ENCODE measurements at regions not wholly inside any gene's neighbourhood (a gene's known extent, or its start where the extent isn't known, plus 50 kb on each side); places are given as distances from the start of the nearest gene placed in this dataset.

DNA sequence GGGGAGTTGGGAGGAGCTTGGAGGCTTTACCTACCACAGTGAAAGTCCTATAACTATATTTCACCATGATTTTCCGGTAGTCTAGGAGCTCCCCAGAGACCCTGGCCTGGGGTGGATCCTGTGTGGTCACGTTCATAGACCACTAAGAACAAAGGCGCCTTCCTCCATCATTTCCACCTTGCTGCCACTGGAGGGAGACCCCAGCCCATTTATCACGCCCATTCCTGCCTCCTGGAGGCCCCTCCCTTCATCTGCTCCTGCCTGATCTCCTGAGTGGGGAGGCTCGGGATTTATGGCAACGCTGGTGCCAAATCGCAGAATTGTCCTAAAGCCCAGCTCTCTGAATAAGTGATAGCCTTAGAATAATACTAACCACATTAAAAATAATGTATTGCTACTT, 507.6 kb upstream of the SPHKAP start:
- DNase-seq (ENCODE audit: low read depth in 1 of 2, low spot score in 1 of 2), result no peak
- no peak overlapping the region for H3K4me3 ChIP-seq (replicated peaks; ENCODE audit: insufficient read depth, low read length)
- H3K27me3 ChIP-seq (ENCODE audit: insufficient read depth, poor library complexity, severe bottlenecking), result no peaks in the 10 kb centered on the region
- no peak overlapping the region for H3K27ac ChIP-seq (replicated peaks)
- TF ChIP-seq, protein P1, sequence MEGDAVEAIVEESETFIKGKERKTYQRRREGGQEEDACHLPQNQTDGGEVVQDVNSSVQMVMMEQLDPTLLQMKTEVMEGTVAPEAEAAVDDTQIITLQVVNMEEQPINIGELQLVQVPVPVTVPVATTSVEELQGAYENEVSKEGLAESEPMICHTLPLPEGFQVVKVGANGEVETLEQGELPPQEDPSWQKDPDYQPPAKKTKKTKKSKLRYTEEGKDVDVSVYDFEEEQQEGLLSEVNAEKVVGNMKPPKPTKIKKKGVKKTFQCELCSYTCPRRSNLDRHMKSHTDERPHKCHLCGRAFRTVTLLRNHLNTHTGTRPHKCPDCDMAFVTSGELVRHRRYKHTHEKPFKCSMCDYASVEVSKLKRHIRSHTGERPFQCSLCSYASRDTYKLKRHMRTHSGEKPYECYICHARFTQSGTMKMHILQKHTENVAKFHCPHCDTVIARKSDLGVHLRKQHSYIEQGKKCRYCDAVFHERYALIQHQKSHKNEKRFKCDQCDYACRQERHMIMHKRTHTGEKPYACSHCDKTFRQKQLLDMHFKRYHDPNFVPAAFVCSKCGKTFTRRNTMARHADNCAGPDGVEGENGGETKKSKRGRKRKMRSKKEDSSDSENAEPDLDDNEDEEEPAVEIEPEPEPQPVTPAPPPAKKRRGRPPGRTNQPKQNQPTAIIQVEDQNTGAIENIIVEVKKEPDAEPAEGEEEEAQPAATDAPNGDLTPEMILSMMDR (IDR thresholded peaks at IDR 0.05; ENCODE audit: insufficient read depth, low read length), result no peak
- TF ChIP-seq, protein P2, sequence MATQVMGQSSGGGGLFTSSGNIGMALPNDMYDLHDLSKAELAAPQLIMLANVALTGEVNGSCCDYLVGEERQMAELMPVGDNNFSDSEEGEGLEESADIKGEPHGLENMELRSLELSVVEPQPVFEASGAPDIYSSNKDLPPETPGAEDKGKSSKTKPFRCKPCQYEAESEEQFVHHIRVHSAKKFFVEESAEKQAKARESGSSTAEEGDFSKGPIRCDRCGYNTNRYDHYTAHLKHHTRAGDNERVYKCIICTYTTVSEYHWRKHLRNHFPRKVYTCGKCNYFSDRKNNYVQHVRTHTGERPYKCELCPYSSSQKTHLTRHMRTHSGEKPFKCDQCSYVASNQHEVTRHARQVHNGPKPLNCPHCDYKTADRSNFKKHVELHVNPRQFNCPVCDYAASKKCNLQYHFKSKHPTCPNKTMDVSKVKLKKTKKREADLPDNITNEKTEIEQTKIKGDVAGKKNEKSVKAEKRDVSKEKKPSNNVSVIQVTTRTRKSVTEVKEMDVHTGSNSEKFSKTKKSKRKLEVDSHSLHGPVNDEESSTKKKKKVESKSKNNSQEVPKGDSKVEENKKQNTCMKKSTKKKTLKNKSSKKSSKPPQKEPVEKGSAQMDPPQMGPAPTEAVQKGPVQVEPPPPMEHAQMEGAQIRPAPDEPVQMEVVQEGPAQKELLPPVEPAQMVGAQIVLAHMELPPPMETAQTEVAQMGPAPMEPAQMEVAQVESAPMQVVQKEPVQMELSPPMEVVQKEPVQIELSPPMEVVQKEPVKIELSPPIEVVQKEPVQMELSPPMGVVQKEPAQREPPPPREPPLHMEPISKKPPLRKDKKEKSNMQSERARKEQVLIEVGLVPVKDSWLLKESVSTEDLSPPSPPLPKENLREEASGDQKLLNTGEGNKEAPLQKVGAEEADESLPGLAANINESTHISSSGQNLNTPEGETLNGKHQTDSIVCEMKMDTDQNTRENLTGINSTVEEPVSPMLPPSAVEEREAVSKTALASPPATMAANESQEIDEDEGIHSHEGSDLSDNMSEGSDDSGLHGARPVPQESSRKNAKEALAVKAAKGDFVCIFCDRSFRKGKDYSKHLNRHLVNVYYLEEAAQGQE (IDR thresholded peaks at IDR 0.05; ENCODE audit: insufficient replicate concordance, low read depth), result no peak
- TF ChIP-seq POLR2AphosphoS5 (IDR thresholded peaks at IDR 0.05; ENCODE audit: low read depth), result no peak

DNA sequence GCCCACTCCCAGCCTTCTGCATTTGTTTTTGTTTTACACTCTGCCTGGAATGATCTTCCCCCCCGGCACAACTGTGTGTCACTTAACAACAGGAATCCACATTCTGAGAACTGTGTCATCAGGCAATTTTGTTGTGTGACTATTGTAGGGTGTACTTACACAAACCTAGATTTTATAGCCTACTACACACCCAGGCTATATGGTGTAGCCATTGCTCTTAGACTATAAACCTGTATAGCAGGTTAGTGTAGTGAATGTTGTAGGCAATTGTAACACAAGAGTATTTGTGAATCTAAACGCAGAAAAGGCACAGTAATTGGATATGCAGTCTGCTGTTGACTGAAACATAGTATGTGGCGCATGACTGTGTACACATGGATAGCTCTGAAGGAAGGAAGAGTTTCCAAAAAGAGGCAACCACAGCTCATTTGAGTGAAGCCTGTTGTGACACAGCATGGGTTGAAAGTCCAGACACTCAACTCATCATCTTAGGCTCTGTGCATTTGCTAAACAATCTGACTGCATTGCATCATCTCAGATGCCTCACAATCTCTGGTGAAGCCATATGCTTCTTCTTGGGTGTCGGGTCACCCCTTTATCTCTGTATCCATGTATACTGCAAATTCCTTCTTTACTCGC, 506.6 kb upstream of the SPHKAP start:
- Histone ChIP-seq H3K27ac (replicated peaks) (no peak overlapping the region), H3K27me3 (ENCODE audit: insufficient read depth, poor library complexity, severe bottlenecking) (no peaks in the 10 kb centered on the region), H3K4me3 (replicated peaks; ENCODE audit: insufficient read depth, low read length) (no peak overlapping the region)
- DNase-seq (ENCODE audit: low read depth in 1 of 2, low spot score in 1 of 2), result no peak
- TF ChIP-seq GABPA (IDR thresholded peaks at IDR 0.05; ENCODE audit: low read depth), result no peak
- TF ChIP-seq, protein P1 (IDR thresholded peaks at IDR 0.05; ENCODE audit: insufficient read depth, low read length), result no peak
- TF ChIP-seq SPI1 (IDR thresholded peaks at IDR 0.05; ENCODE audit: borderline replicate concordance, low read depth), result no peak
- TF ChIP-seq, protein P2 (IDR thresholded peaks at IDR 0.05; ENCODE audit: insufficient replicate concordance, low read depth), result no peak
- TF ChIP-seq POLR2AphosphoS5 (IDR thresholded peaks at IDR 0.05; ENCODE audit: low read depth), result no peak

DNA sequence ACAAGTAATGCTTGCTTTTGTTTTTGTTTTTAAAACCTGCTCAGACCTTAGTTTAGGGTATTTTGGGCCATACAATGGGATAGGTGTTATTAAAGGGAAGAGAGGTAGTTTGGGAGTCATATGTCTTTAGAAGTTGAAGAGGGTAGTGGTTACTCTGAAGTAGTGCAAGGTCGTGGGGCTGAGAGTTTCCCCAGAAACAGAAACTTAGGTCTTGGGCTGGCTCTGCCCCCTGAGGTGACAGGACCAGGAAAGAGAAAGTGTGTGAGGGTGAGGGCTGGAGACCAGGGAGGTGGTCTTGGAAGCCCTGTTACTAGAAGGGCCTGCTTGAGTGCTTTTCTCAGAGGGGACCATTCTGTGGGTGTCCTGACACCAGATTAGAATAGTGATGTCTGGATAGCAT, 500.5 kb upstream of the SPHKAP start:
- DNase-seq (ENCODE audit: low read depth in 1 of 2, low spot score in 1 of 2), result no peak
- TF ChIP-seq POLR2AphosphoS5 (IDR thresholded peaks at IDR 0.05; ENCODE audit: low read depth), result no peak
- no peak for TF ChIP-seq GABPA (IDR thresholded peaks at IDR 0.05; ENCODE audit: low read depth)
- no peak for TF ChIP-seq SPI1 (IDR thresholded peaks at IDR 0.05; ENCODE audit: borderline replicate concordance, low read depth)
- TF ChIP-seq, protein P1 (IDR thresholded peaks at IDR 0.05; ENCODE audit: insufficient read depth, low read length), result no peak
- TF ChIP-seq, protein P2 (IDR thresholded peaks at IDR 0.05; ENCODE audit: insufficient replicate concordance, low read depth), result no peak
- no peak overlapping the region for H3K27ac ChIP-seq (replicated peaks)
- no peak overlapping the region for H3K4me3 ChIP-seq (replicated peaks; ENCODE audit: insufficient read depth, low read length)
- no peaks in the 10 kb centered on the region for H3K27me3 ChIP-seq (ENCODE audit: insufficient read depth, poor library complexity, severe bottlenecking)

Measured in HL-60 (cell line).